ENCODE measurements at regions not wholly inside any gene's neighbourhood (a gene's known extent, or its start where the extent isn't known, plus 50 kb on each side); places are given as distances from the start of the nearest gene placed in this dataset.

GRCh38 chr2:239500574-239501550, 100.0 kb upstream of the HDAC4 start:
- no peak for TF ChIP-seq CTCF (IDR thresholded peaks at IDR 0.05)
- no peak for TF ChIP-seq EZH2phosphoT487 (IDR thresholded peaks at IDR 0.05)
- no peak for TF ChIP-seq EZH2 (IDR thresholded peaks at IDR 0.05)
- no peaks in the 10 kb centered on the region for H3K36me3 Mint-ChIP-seq
- H3K4me1 Mint-ChIP-seq = peaks cover 34% of the 10 kb centered on the region
- Histone ChIP-seq H2AFZ (replicated peaks) (no peak overlapping the region), H3K27ac (no peak overlapping the region), H3K9me3 (ENCODE audit: low read depth) (no peaks in the 10 kb centered on the region), H3K79me2 (ENCODE audit: low read depth) (no peaks in the 10 kb centered on the region), H3K36me3 (no peaks in the 10 kb centered on the region), H3F3A (ENCODE audit: low read depth) (no peaks in the 10 kb centered on the region), H4K20me1 (ENCODE audit: low read depth) (no peaks in the 10 kb centered on the region), H3K4me2 (no peak overlapping the region), H3K27me3 (no peaks in the 10 kb centered on the region), H3K4me3 (no peak overlapping the region), H3K9ac (no peak overlapping the region), H3K4me1 (no peaks in the 10 kb centered on the region)
- peaks cover 9% of the 10 kb centered on the region for H3K9me3 Mint-ChIP-seq
- no peak overlapping the region for H3K4me3 Mint-ChIP-seq
- no peak for DNase-seq (ENCODE audit: low spot score)
- peaks cover 13% of the 10 kb centered on the region for H3K27me3 Mint-ChIP-seq (ENCODE audit: insufficient read depth, low read depth)
- H3K27ac Mint-ChIP-seq = no peak overlapping the region

- Histone ChIP-seq H3K4me1 (no peaks in the 10 kb centered on the region), H2AFZ (replicated peaks) (no peak overlapping the region), H3K4me3 (no peak overlapping the region), H3K27me3 (no peaks in the 10 kb centered on the region), H3K4me2 (no peak overlapping the region), H3K27ac (no peak overlapping the region), H3K9ac (no peak overlapping the region), H3F3A (ENCODE audit: low read depth) (no peaks in the 10 kb centered on the region), H3K9me3 (ENCODE audit: low read depth) (no peaks in the 10 kb centered on the region), H3K36me3 (no peaks in the 10 kb centered on the region), H3K79me2 (ENCODE audit: low read depth) (no peaks in the 10 kb centered on the region), H4K20me1 (ENCODE audit: low read depth) (no peaks in the 10 kb centered on the region)
- peaks cover 9% of the 10 kb centered on the region for H3K9me3 Mint-ChIP-seq
- peaks cover 36% of the 10 kb centered on the region for H3K4me1 Mint-ChIP-seq
- H3K36me3 Mint-ChIP-seq = no peaks in the 10 kb centered on the region
- no peak overlapping the region for H3K27ac Mint-ChIP-seq
- no peak overlapping the region for H3K4me3 Mint-ChIP-seq
- TF ChIP-seq EZH2 (IDR thresholded peaks at IDR 0.05) (no peak), CTCF (IDR thresholded peaks at IDR 0.05) (no peak), EZH2phosphoT487 (IDR thresholded peaks at IDR 0.05) (no peak)
- H3K27me3 Mint-ChIP-seq (ENCODE audit: insufficient read depth, low read depth) = peaks cover 17% of the 10 kb centered on the region
- DNase-seq (ENCODE audit: low spot score) = no peak
Measured at GRCh38 chr2:239499726-239500573, 99.1 kb upstream of the HDAC4 start.

GRCh38 chr2:239498981-239499634, 98.3 kb upstream of the HDAC4 start:
- Mint-ChIP-seq H3K36me3 (no peaks in the 10 kb centered on the region), H3K4me3 (no peak overlapping the region), H3K27ac (no peak overlapping the region), H3K27me3 (ENCODE audit: insufficient read depth, low read depth) (peaks cover 17% of the 10 kb centered on the region), H3K9me3 (peaks cover 9% of the 10 kb centered on the region), H3K4me1 (peaks cover 35% of the 10 kb centered on the region)
- H3K9ac ChIP-seq = no peak overlapping the region
- no peak overlapping the region for H3K4me3 ChIP-seq
- H3K4me1 ChIP-seq = no peaks in the 10 kb centered on the region
- DNase-seq (ENCODE audit: low spot score) = no peak
- TF ChIP-seq EZH2 (IDR thresholded peaks at IDR 0.05) (no peak), CTCF (IDR thresholded peaks at IDR 0.05) (no peak), EZH2phosphoT487 (IDR thresholded peaks at IDR 0.05) (no peak)
- H4K20me1 ChIP-seq (ENCODE audit: low read depth) = no peaks in the 10 kb centered on the region
- H3K27ac ChIP-seq = no peak overlapping the region
- no peaks in the 10 kb centered on the region for H3K27me3 ChIP-seq
- no peak overlapping the region for H2AFZ ChIP-seq (replicated peaks)
- H3F3A ChIP-seq (ENCODE audit: low read depth) = no peaks in the 10 kb centered on the region
- H3K9me3 ChIP-seq (ENCODE audit: low read depth) = no peaks in the 10 kb centered on the region
- no peaks in the 10 kb centered on the region for H3K36me3 ChIP-seq
- H3K4me2 ChIP-seq = no peak overlapping the region
- H3K79me2 ChIP-seq (ENCODE audit: low read depth) = no peaks in the 10 kb centered on the region

Data from neural progenitor cell (in vitro differentiated cells).